ENCODE measurements at regions not wholly inside any gene's neighbourhood (a gene's known extent, or its start where the extent isn't known, plus 50 kb on each side); places are given as distances from the start of the nearest gene placed in this dataset.
"Not testable (repeated sequence)": the region's sequence is repeated elsewhere in the genome, so short reads cannot be mapped to it uniquely, and the experiment has no call there.

GRCh38 chr5:38790891-38791290 lies 54.9 kb upstream of the OSMR start:
- no peak for DNase-seq (ENCODE audit: low read depth)

GRCh38 chr5:38793099-38793498 lies 52.7 kb upstream of the OSMR start:
- DNase-seq (ENCODE audit: low read depth), result no peak

GRCh38 chr5:38794037-38794436 lies 51.8 kb upstream of the OSMR start:
- DNase-seq (ENCODE audit: low read depth), result not testable (repeated sequence)

- no peak for DNase-seq (ENCODE audit: low read depth)
Observed at GRCh38 chr5:38794986-38795385, 50.8 kb upstream of the OSMR start.

DNA sequence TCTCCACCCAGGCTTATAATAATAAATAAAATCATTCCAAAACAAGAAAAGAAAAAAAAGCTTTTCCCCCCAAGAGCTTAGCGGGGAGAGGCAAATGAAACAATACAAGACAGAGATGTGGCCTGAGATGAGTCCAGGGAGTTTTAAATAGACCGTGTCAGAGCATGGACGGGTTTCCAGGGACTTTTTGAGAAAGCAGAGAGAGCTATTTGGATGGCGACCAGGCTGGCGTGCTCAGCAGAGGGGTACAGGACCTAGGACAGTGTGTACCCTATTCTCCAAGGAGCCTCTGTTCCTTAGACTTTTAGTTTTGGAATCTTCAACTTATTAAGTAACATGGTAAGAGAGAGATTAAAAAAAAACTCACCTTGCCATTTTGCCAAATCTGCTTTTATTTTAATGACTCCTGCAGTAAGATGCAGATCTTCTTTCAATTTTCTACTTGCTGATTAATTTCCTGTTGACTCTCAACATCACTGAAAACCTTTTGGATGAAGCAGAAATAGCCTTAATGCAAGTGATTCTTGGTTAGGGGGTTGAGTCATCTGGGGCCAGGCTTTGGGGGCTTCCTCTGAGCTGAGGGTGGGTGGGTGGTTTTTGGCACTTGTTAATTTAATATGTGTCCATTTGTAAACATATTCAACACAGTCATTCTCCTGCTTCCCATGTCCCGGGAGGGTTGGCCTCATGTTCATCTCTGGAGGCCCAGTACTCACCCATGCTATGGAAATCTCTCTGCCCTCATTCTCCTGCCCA lies 49.6 kb upstream of the OSMR start:
- no peak for DNase-seq (ENCODE audit: low read depth)
